ENCODE measurements at regions not wholly inside any gene's neighbourhood (a gene's known extent, or its start where the extent isn't known, plus 50 kb on each side); places are given as distances from the start of the nearest gene placed in this dataset.

DNA sequence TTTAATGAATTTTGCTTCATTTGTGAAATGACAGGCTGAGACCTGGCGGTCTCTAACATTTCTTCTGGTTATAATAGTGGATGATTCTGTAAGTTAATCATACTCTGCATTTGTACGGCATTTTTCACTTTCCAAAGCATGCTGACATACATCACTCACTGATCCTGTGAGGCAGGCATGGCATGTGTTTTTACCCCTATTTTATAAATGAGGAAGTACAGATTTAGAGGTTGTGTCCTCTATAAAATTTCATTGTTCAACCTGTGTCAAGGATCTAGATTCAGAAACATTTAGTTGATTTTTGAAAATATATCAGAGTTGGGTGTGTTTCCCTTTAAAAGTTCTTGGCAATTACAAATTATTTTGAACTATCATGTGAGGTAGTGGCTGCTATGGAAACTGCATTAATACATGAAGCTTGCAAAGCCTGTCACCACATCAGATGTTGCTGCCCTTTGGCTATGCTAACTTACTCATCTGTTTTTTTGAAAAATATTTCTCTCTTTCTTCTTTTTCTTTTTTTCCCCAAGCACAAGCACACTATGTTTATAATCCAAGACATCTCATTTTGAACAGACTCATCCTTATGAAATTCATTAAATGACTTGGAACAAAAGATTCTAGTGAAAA, 172.7 kb downstream of the GNAI1 start:
- TF ChIP-seq, protein P1, sequence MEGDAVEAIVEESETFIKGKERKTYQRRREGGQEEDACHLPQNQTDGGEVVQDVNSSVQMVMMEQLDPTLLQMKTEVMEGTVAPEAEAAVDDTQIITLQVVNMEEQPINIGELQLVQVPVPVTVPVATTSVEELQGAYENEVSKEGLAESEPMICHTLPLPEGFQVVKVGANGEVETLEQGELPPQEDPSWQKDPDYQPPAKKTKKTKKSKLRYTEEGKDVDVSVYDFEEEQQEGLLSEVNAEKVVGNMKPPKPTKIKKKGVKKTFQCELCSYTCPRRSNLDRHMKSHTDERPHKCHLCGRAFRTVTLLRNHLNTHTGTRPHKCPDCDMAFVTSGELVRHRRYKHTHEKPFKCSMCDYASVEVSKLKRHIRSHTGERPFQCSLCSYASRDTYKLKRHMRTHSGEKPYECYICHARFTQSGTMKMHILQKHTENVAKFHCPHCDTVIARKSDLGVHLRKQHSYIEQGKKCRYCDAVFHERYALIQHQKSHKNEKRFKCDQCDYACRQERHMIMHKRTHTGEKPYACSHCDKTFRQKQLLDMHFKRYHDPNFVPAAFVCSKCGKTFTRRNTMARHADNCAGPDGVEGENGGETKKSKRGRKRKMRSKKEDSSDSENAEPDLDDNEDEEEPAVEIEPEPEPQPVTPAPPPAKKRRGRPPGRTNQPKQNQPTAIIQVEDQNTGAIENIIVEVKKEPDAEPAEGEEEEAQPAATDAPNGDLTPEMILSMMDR (IDR thresholded peaks at IDR 0.05; ENCODE audit: unreplicated experiment): no peak
- CTCF ChIA-PET: no interaction called here
- no TSS peak for BruUV-seq (replicated peaks)
- peaks cover 11% of the 10 kb centered on the region for H3K4me1 Mint-ChIP-seq (ENCODE audit: low read depth, unreplicated experiment)
- H3K9me3 Mint-ChIP-seq (ENCODE audit: low read depth, unreplicated experiment): no peaks in the 10 kb centered on the region
- H3K27ac Mint-ChIP-seq (ENCODE audit: unreplicated experiment): no peak overlapping the region
- intact Hi-C loops (cut with micrococcal nuclease; ENCODE audit: unreplicated experiment): no loop called here
- no peaks in the 10 kb centered on the region for H3K36me3 Mint-ChIP-seq (ENCODE audit: insufficient read depth, unreplicated experiment)
- H3K4me3 Mint-ChIP-seq (ENCODE audit: low read depth, unreplicated experiment): no peak overlapping the region
- no peak for DNase-seq
- H3K27me3 Mint-ChIP-seq (ENCODE audit: unreplicated experiment): no peaks in the 10 kb centered on the region

GRCh38 chr7:80303315-80303714, 168.7 kb downstream of the GNAI1 start:
- H3K27ac Mint-ChIP-seq (ENCODE audit: unreplicated experiment): no peak overlapping the region
- no TSS peak for BruUV-seq (replicated peaks)
- intact Hi-C loops (cut with micrococcal nuclease; ENCODE audit: unreplicated experiment): no loop called here
- CTCF ChIA-PET: no interaction called here
- TF ChIP-seq, protein P1 (IDR thresholded peaks at IDR 0.05; ENCODE audit: unreplicated experiment): no peak
- no peaks in the 10 kb centered on the region for H3K9me3 Mint-ChIP-seq (ENCODE audit: low read depth, unreplicated experiment)
- H3K36me3 Mint-ChIP-seq (ENCODE audit: insufficient read depth, unreplicated experiment): no peaks in the 10 kb centered on the region
- H3K27me3 Mint-ChIP-seq (ENCODE audit: unreplicated experiment): no peaks in the 10 kb centered on the region
- no peak overlapping the region for H3K4me3 Mint-ChIP-seq (ENCODE audit: low read depth, unreplicated experiment)
- H3K4me1 Mint-ChIP-seq (ENCODE audit: low read depth, unreplicated experiment): no peaks in the 10 kb centered on the region
- DNase-seq: no peak

DNA sequence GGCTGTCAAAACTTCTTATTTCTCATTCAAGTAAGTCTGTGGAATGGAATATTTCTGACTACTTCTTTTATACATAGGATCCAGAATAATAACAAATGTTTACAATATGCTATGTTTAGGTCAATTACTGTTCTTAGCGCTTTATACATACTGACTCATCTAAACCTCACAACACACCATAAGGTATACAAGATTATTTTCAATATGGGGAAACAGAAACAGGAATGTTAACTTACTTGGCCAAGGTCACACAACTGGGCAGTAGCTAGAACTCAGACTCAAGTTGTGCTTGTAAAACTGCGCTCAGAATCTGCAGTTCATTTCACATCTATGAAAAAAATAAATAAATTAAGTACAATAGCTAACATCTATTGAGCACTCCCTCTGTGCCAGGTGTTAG, 168.0 kb downstream of the GNAI1 start:
- H3K27me3 Mint-ChIP-seq (ENCODE audit: unreplicated experiment): no peaks in the 10 kb centered on the region
- no peak overlapping the region for H3K4me3 Mint-ChIP-seq (ENCODE audit: low read depth, unreplicated experiment)
- no peak for DNase-seq
- no peaks in the 10 kb centered on the region for H3K4me1 Mint-ChIP-seq (ENCODE audit: low read depth, unreplicated experiment)
- no peak overlapping the region for H3K27ac Mint-ChIP-seq (ENCODE audit: unreplicated experiment)
- TF ChIP-seq, protein P1 (IDR thresholded peaks at IDR 0.05; ENCODE audit: unreplicated experiment): no peak
- CTCF ChIA-PET: no interaction called here
- no peaks in the 10 kb centered on the region for H3K9me3 Mint-ChIP-seq (ENCODE audit: low read depth, unreplicated experiment)
- BruUV-seq (replicated peaks): no TSS peak
- intact Hi-C loops (cut with micrococcal nuclease; ENCODE audit: unreplicated experiment): no loop called here
- H3K36me3 Mint-ChIP-seq (ENCODE audit: insufficient read depth, unreplicated experiment): no peaks in the 10 kb centered on the region

- H3K27me3 Mint-ChIP-seq (ENCODE audit: unreplicated experiment): no peaks in the 10 kb centered on the region
- no peaks in the 10 kb centered on the region for H3K4me1 Mint-ChIP-seq (ENCODE audit: low read depth, unreplicated experiment)
- intact Hi-C loops (cut with micrococcal nuclease; ENCODE audit: unreplicated experiment): no loop called here
- BruUV-seq (replicated peaks): no TSS peak
- DNase-seq: no peak
- CTCF ChIA-PET: no interaction called here
- H3K27ac Mint-ChIP-seq (ENCODE audit: unreplicated experiment): no peak overlapping the region
- H3K9me3 Mint-ChIP-seq (ENCODE audit: low read depth, unreplicated experiment): no peaks in the 10 kb centered on the region
- TF ChIP-seq, protein P1 (IDR thresholded peaks at IDR 0.05; ENCODE audit: unreplicated experiment): no peak
- H3K36me3 Mint-ChIP-seq (ENCODE audit: insufficient read depth, unreplicated experiment): no peaks in the 10 kb centered on the region
- no peak overlapping the region for H3K4me3 Mint-ChIP-seq (ENCODE audit: low read depth, unreplicated experiment)
Measured at GRCh38 chr7:80302078-80302477, 167.4 kb downstream of the GNAI1 start.
